Epithelial cell of proximal tubule (primary cell): ENCODE measurements at regions not wholly inside any gene's neighbourhood (a gene's known extent, or its start where the extent isn't known, plus 50 kb on each side); places are given as distances from the start of the nearest gene placed in this dataset.

Experiments used
- DNase-seq: peaks from one replicate; pipeline ENCODE4 v3.0.0-alpha.2; 2011; ENCODE audit warnings: low read depth
- H3K4me3 ChIP-seq: 2 replicates; pipeline ENCODE4 v1.5.1; 2011; ENCODE audit warnings: low read depth, mild to moderate bottlenecking, low read length
- CTCF ChIP-seq: conservative IDR thresholded peaks from 2 replicates; pipeline ENCODE4 v1.5.1; 2012; ENCODE audit warnings: low read depth, mild to moderate bottlenecking, low read length

GRCh38 chr22:34429314-34429713 is 509.0 kb upstream of the LARGE1 start:
- H3K4me3 ChIP-seq = no peak overlapping the region
- TF ChIP-seq CTCF = no peak
- DNase-seq = no peak

GRCh38 chr22:34430386-34430785 is 510.1 kb upstream of the LARGE1 start:
- H3K4me3 ChIP-seq = no peak overlapping the region
- no peak for TF ChIP-seq CTCF
- DNase-seq = no peak

GRCh38 chr22:34434371-34434770 is 514.1 kb upstream of the LARGE1 start:
- DNase-seq = no peak
- H3K4me3 ChIP-seq = no peak overlapping the region
- TF ChIP-seq CTCF = no peak

- no peak for DNase-seq
- TF ChIP-seq CTCF = no peak
Observed at GRCh38 chr22:34437140-34437539, 516.9 kb upstream of the LARGE1 start.

GRCh38 chr22:34454598-34454997 is 534.3 kb upstream of the LARGE1 start:
- DNase-seq = no peak
- no peak overlapping the region for H3K4me3 ChIP-seq
- TF ChIP-seq CTCF = no peak

More at GRCh38 chr22:34437140-34437539, 516.9 kb upstream of the LARGE1 start:
- H3K4me3 ChIP-seq = no peak overlapping the region

GRCh38 chr22:34462795-34463194 is 542.5 kb upstream of the LARGE1 start:
- no peak overlapping the region for H3K4me3 ChIP-seq
- TF ChIP-seq CTCF = no peak
- DNase-seq = no peak

GRCh38 chr22:34475886-34476285 is 555.6 kb upstream of the LARGE1 start:
- DNase-seq = no peak
- TF ChIP-seq CTCF = no peak
- no peak overlapping the region for H3K4me3 ChIP-seq
